ENCODE measurements at regions not wholly inside any gene's neighbourhood (a gene's known extent, or its start where the extent isn't known, plus 50 kb on each side); places are given as distances from the start of the nearest gene placed in this dataset.

GRCh38 chr4:24642981-24643547 lies 58.7 kb upstream of the DHX15 start:
- Histone ChIP-seq H3K4me2 (no peak overlapping the region), H3K4me1 (ENCODE audit: insufficient read depth) (peaks cover 6% of the 10 kb centered on the region), H3K36me3 (replicated peaks; ENCODE audit: insufficient read depth, low read depth) (no peaks in the 10 kb centered on the region), H3K9me3 (ENCODE audit: low read depth) (no peaks in the 10 kb centered on the region), H4K20me1 (ENCODE audit: insufficient read depth, poor library complexity, severe bottlenecking) (no peaks in the 10 kb centered on the region), H3K4me3 (no peak overlapping the region), H3K27me3 (no peaks in the 10 kb centered on the region), H3K9me2 (replicated peaks; ENCODE audit: insufficient read depth) (no peaks in the 10 kb centered on the region), H3K27ac (peak overlapping the region; percentile 57), H3K79me2 (no peaks in the 10 kb centered on the region), H2AFZ (no peak overlapping the region)
- 21% methylated on average over 3 of the region's 3 CpGs for WGBS (ENCODE audit: low lambda C conversion rate, missing lambda C conversion rate)
- DNase-seq (ENCODE audit: low spot score) = peak; percentile 57
- TF ChIP-seq CTCF (IDR thresholded peaks at IDR 0.05; ENCODE audit: poor library complexity) (no peak), EZH2phosphoT487 (IDR thresholded peaks at IDR 0.05; ENCODE audit: low read depth, severe bottlenecking, unreplicated experiment) (no peak), EZH2 (IDR thresholded peaks at IDR 0.05; ENCODE audit: borderline replicate concordance) (no peak)

GRCh38 chr4:24643774-24644520 lies 59.6 kb upstream of the DHX15 start:
- Histone ChIP-seq H3K36me3 (replicated peaks; ENCODE audit: insufficient read depth, low read depth) (no peaks in the 10 kb centered on the region), H3K4me2 (no peak overlapping the region), H3K9me2 (replicated peaks; ENCODE audit: insufficient read depth) (no peaks in the 10 kb centered on the region), H3K27ac (peak overlapping the region; percentile 57), H3K4me3 (no peak overlapping the region), H3K9me3 (ENCODE audit: low read depth) (no peaks in the 10 kb centered on the region), H3K79me2 (no peaks in the 10 kb centered on the region), H2AFZ (no peak overlapping the region), H3K27me3 (no peaks in the 10 kb centered on the region), H4K20me1 (ENCODE audit: insufficient read depth, poor library complexity, severe bottlenecking) (no peaks in the 10 kb centered on the region), H3K4me1 (ENCODE audit: insufficient read depth) (peaks cover 6% of the 10 kb centered on the region)
- no peak for DNase-seq (ENCODE audit: low spot score)
- TF ChIP-seq CTCF (IDR thresholded peaks at IDR 0.05; ENCODE audit: poor library complexity) (no peak), EZH2phosphoT487 (IDR thresholded peaks at IDR 0.05; ENCODE audit: low read depth, severe bottlenecking, unreplicated experiment) (no peak), EZH2 (IDR thresholded peaks at IDR 0.05; ENCODE audit: borderline replicate concordance) (no peak)
- WGBS (ENCODE audit: low lambda C conversion rate, missing lambda C conversion rate) = 88% methylated on average over 8 of the region's 8 CpGs

DNA sequence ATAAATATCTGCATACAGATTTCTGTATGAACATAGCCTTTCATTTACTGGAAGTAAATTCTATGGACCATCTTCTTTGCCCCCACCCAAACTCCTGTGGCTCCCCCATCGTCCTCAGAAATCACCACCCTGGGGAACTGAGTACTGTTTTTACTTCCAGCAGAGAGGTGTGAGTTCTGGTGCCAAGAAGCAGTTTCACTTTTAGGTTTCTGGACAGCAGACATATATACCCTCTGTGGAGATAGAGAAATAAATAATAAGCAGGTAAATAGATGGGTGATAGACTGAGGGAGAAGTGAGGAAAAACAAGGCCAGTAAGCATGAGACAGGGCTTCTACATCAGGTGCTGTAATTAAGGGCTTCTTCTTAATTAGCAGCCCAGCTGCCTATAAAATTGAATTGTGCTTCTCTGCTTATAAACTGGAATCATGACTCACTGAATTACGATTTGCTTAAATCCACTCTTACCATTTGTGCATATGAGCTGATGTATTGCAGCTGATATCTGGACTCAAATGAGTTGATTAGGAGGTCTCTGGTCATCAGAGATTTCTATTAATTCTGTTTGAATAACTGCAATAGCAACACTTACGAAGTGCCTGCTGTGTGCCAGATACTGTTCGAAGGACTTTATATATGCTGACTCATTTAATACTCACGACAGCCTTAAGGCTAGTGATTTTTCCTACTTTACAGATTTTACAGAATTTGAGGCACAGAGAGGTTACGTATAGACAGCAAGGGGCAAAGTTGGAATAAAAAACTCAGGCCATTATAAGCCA lies 60.8 kb upstream of the DHX15 start:
- Histone ChIP-seq H3K9me2 (replicated peaks; ENCODE audit: insufficient read depth) (no peaks in the 10 kb centered on the region), H4K20me1 (ENCODE audit: insufficient read depth, poor library complexity, severe bottlenecking) (no peaks in the 10 kb centered on the region), H3K4me1 (ENCODE audit: insufficient read depth) (peaks cover 6% of the 10 kb centered on the region), H3K4me2 (no peak overlapping the region), H3K9me3 (ENCODE audit: low read depth) (no peaks in the 10 kb centered on the region), H3K4me3 (no peak overlapping the region), H3K27me3 (no peaks in the 10 kb centered on the region), H3K79me2 (no peaks in the 10 kb centered on the region), H3K36me3 (replicated peaks; ENCODE audit: insufficient read depth, low read depth) (no peaks in the 10 kb centered on the region), H3K27ac (no peak overlapping the region), H2AFZ (no peak overlapping the region)
- WGBS (ENCODE audit: low lambda C conversion rate, missing lambda C conversion rate) = 87% methylated on average over 6 of the region's 6 CpGs
- TF ChIP-seq EZH2 (IDR thresholded peaks at IDR 0.05; ENCODE audit: borderline replicate concordance) = no peak
- no peak for TF ChIP-seq CTCF (IDR thresholded peaks at IDR 0.05; ENCODE audit: poor library complexity)
- no peak for TF ChIP-seq EZH2phosphoT487 (IDR thresholded peaks at IDR 0.05; ENCODE audit: low read depth, severe bottlenecking, unreplicated experiment)
- DNase-seq (ENCODE audit: low spot score) = no peak

All from hepatocyte (in vitro differentiated cells).